Ovary (tissue), 7 donors: ENCODE measurements at regions not wholly inside any gene's neighbourhood (a gene's known extent, or its start where the extent isn't known, plus 50 kb on each side); places are given as distances from the start of the nearest gene placed in this dataset.

ENCODE experiments used
- DNase-seq, 5 donors: peaks; one replicate each; pipeline ENCODE4 v3.0.0-alpha.2; 2019 to 2020
- H3K27ac ChIP-seq, 2 donors: fragments of 200-600 bp; one replicate each; pipeline versions ENCODE4 v1.5.1 to v1.8.0; 2019 to 2022
- H3K27me3 ChIP-seq: fragments of 200-600 bp; one replicate; pipeline ENCODE4 v1.8.0; 2022
- H3K36me3 ChIP-seq: fragments of 200-600 bp; sonication (generic); one replicate; pipeline ENCODE4 v1.5.1; 2019
- H3K4me1 ChIP-seq: one replicate; pipeline ENCODE4 v1.8.1; 2013; ENCODE audit warnings: mild to moderate bottlenecking, moderate library complexity; ENCODE audit not compliant: insufficient read depth
- H3K4me3 ChIP-seq: fragments of 200-600 bp; sonication (generic); one replicate; pipeline ENCODE4 v1.5.1; 2017
- H3K9me3 ChIP-seq, 2 donors: fragments of 200-600 bp in 1 of 2; sonication (generic) in 1 of 2; one replicate each; pipeline versions ENCODE4 v1.5.1 to v1.8.1; 2013 to 2019; ENCODE audit warnings: mild to moderate bottlenecking in 1 of 2, moderate library complexity in 1 of 2
- CTCF ChIP-seq, 3 donors: fragments of 450-650 bp in 2 of 3; fragments of 200-600 bp in 1 of 3; IDR thresholded peaks; one replicate each; pipeline versions ENCODE4 v1.5.1 to v1.8.0; 2016 to 2022; ENCODE audit warnings: antibody characterized with exemption in 3 of 3, mild to moderate bottlenecking in 1 of 3
- EP300 ChIP-seq: sonication (generic); formaldehyde crosslinking; IDR thresholded peaks from one replicate; pipeline ENCODE4 v1.6.1; 2017; ENCODE audit warnings: antibody characterized with exemption
- POLR2A ChIP-seq: fragments of 450-650 bp; IDR thresholded peaks from one replicate; pipeline ENCODE4 v1.6.1; 2017; ENCODE audit warnings: antibody characterized with exemption, mild to moderate bottlenecking, moderate library complexity
- WGBS, 3 donors: extraction: QIAGEN DNeasy Blood & Tissue Kit in 1 of 3; methylation state at CpG; one replicate each; pipeline versions ENCODE4 v1.1.5 to v1.1.7; 2013 to 2017; 5-methylcytosine and 5-hydroxymethylcytosine counted together
- intact Hi-C, 4 donors: fragments of 100-400 bp; cut with DNase I; formaldehyde crosslinking; loops; one replicate each; pipeline versions ENCODE4 v1.11.0 to v1.15.1; 2022 to 2023
- donor health status: DM: no; HTN: no; CAD: no; lungs with moderate emphysema.
- donor health status: DM: no; HTN: no; CAD: no.
- donor health status: Bipolar disorder and iron deficiency.
- donor health status: DM: no; HTN: no; CAD: no.
- donor health status: DM: yes; HTN: yes; CAD: no.

- TF ChIP-seq EP300 (no peak), CTCF (IDR thresholded peaks at IDR 0.05) (no peak), POLR2A (no peak)
- Histone ChIP-seq H3K9me3 (no peaks in the 10 kb centered on the region), H3K36me3 (no peaks in the 10 kb centered on the region), H3K27me3 (no peaks in the 10 kb centered on the region), H3K4me1 (peaks cover 5% of the 10 kb centered on the region), H3K27ac (peak overlapping the region in 1 of 2 donors; percentile 8), H3K4me3 (no peak overlapping the region)
- WGBS, 3 donors, result 74 to 82% (median 79%) methylated on average over 3 of the region's 3 CpGs
- intact Hi-C loops, result loop anchor here in 2 of 4 donors (5.0 to 10.0 kb wide), 2 partner anchors 170 to 188 kb away; partner anchors contain the start of gene ID2 (in 1 of the 2)
- DNase-seq, result peak; percentile 50 to 67 (median 62)
Measured at GRCh38 chr2:8494589-8494988, 187.3 kb upstream of the ID2 start.

- TF ChIP-seq EP300, result no peak
- TF ChIP-seq CTCF (IDR thresholded peaks at IDR 0.05), result no peak
- TF ChIP-seq POLR2A, result no peak
- H3K36me3 ChIP-seq, result no peaks in the 10 kb centered on the region
- H3K9me3 ChIP-seq, result no peaks in the 10 kb centered on the region
- no peaks in the 10 kb centered on the region for H3K27me3 ChIP-seq
- no peak for DNase-seq
- H3K4me3 ChIP-seq, result no peak overlapping the region
- H3K27ac ChIP-seq, result peak overlapping the region in 1 of 2 donors; percentile 8
- WGBS, 3 donors, result 92 to 96% (median 94%) methylated on average over 12 of the region's 12 CpGs
- H3K4me1 ChIP-seq, result peaks cover 5% of the 10 kb centered on the region
- intact Hi-C loops, result loop anchor here in 2 of 4 donors (5.0 to 10.0 kb wide), 2 partner anchors 169 to 182 kb away; no protein-coding TSS in a partner anchor
Measured at GRCh38 chr2:8495189-8495989, 186.5 kb upstream of the ID2 start.

GRCh38 chr2:8496079-8496478 lies 185.8 kb upstream of the ID2 start:
- no peaks in the 10 kb centered on the region for H3K27me3 ChIP-seq
- no peak overlapping the region for H3K4me3 ChIP-seq

GRCh38 chr2:8496617-8497016 lies 185.2 kb upstream of the ID2 start:
- Histone ChIP-seq H3K36me3 (no peaks in the 10 kb centered on the region), H3K27me3 (no peaks in the 10 kb centered on the region), H3K9me3 (no peaks in the 10 kb centered on the region), H3K4me1 (peaks cover 10% of the 10 kb centered on the region), H3K4me3 (no peak overlapping the region), H3K27ac (no peak overlapping the region)
- DNase-seq, result no peak
- WGBS, 3 donors, result 71 to 84% (median 81%) methylated on average over 4 of the region's 4 CpGs
- TF ChIP-seq CTCF (IDR thresholded peaks at IDR 0.05) (no peak), EP300 (no peak), POLR2A (no peak)
- intact Hi-C loops, result loop anchor here in 2 of 4 donors (5.0 to 10.0 kb wide), 2 partner anchors 168 to 181 kb away; no protein-coding TSS in a partner anchor

More at GRCh38 chr2:8496079-8496478, 185.8 kb upstream of the ID2 start:
- no peaks in the 10 kb centered on the region for H3K36me3 ChIP-seq
- H3K27ac ChIP-seq, result no peak overlapping the region
- H3K9me3 ChIP-seq, result no peaks in the 10 kb centered on the region
- intact Hi-C loops, result loop anchor here in 2 of 4 donors (5.0 to 10.0 kb wide), 2 partner anchors 169 to 181 kb away; no protein-coding TSS in a partner anchor
- TF ChIP-seq CTCF (IDR thresholded peaks at IDR 0.05), result no peak
- no peak for TF ChIP-seq EP300
- no peak for TF ChIP-seq POLR2A
- no peak for DNase-seq
- peaks cover 10% of the 10 kb centered on the region for H3K4me1 ChIP-seq
- WGBS, 3 donors, result 49 to 54% (median 52%) methylated on average over 4 of the region's 4 CpGs
